GM12872 (cell line): ENCODE measurements at regions not wholly inside any gene's neighbourhood (a gene's known extent, or its start where the extent isn't known, plus 50 kb on each side); places are given as distances from the start of the nearest gene placed in this dataset.

Experiments
- TF ChIP-seq, protein P1 (sequence below): IDR thresholded peaks from 3 replicates; pipeline ENCODE4 v1.5.1; 2011; ENCODE audit warnings: low read depth, mild to moderate bottlenecking, low read length, moderate library complexity; ENCODE audit not compliant: insufficient read depth

DNA sequence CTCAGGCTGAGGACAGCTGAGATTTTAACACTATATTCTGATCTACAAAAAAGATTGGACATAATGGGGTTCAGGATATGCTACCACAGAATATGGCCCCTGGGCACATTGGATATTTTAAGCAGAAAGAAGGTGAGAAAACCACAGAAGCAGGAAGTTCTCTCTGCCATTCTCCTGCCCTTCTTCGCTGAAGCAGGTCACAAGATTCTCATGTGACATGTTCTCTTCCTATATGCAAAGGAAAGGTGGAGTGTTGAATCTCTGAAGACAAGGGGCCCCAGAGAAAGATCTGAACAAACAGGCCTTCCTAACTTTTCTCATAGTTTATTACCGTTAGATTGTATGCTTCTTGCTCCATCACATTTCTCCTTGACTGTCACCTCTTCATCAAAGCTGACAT lies 285.7 kb downstream of the S1PR1 start:
- TF ChIP-seq, protein P1, sequence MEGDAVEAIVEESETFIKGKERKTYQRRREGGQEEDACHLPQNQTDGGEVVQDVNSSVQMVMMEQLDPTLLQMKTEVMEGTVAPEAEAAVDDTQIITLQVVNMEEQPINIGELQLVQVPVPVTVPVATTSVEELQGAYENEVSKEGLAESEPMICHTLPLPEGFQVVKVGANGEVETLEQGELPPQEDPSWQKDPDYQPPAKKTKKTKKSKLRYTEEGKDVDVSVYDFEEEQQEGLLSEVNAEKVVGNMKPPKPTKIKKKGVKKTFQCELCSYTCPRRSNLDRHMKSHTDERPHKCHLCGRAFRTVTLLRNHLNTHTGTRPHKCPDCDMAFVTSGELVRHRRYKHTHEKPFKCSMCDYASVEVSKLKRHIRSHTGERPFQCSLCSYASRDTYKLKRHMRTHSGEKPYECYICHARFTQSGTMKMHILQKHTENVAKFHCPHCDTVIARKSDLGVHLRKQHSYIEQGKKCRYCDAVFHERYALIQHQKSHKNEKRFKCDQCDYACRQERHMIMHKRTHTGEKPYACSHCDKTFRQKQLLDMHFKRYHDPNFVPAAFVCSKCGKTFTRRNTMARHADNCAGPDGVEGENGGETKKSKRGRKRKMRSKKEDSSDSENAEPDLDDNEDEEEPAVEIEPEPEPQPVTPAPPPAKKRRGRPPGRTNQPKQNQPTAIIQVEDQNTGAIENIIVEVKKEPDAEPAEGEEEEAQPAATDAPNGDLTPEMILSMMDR, result no peak

DNA sequence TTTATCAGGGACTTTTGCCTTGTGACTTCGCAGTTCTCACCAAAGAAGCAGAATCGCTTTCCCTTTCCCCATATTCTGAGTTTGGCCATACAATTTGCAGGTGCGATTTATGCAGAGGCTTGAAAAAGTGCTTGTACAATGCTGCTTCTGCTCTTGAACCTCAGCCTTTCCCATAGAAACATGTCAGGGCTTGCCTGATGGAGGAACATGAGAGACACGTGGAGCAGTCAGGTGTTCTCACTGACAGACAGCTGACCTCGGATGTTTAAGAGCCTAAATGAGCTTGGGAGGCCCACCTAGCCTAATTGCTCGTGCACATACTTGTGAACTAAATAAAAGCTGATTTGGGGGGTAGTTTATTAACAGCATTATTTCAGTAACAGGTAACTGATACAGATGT lies 290.0 kb downstream of the S1PR1 start:
- TF ChIP-seq, protein P1, result no peak

DNA sequence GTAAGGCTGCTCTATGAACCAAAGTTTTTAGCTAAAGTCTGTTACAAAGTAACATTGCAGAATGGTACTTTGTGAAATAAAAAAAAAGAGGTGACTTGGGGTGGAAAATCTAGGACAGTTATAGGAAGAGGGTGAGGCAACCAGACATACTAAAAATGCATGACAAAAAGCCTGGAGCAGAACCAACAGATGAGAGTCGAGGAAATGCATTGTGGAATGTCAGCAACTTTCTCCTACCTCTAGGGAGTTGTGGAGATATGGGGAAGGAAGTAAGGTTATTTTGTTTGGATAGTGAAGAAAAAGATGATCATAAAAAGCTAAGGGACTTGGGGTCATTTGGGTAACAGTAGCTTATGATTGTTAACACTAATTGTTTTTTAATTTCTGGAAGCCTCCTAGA lies 295.6 kb downstream of the S1PR1 start:
- TF ChIP-seq, protein P1, result no peak

DNA sequence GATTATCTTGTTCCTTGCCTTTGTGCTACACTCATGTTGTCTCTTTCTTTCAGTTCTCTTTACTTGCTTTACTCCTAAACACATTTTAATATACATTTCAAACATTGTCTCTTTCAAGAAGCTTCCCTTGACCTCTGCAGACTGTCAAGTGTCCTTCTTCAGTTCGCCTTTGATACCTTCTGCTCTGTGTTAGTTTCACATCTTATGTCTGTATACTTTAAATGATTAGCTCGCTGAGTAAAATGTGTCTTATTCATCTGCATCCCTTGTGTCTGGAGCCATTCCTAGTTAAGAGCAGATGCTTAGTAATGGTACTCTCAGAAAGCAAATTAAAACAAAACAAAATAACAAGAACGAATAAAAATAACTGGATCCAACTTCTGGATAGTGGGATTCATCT lies 303.3 kb downstream of the S1PR1 start:
- TF ChIP-seq, protein P1, result no peak

DNA sequence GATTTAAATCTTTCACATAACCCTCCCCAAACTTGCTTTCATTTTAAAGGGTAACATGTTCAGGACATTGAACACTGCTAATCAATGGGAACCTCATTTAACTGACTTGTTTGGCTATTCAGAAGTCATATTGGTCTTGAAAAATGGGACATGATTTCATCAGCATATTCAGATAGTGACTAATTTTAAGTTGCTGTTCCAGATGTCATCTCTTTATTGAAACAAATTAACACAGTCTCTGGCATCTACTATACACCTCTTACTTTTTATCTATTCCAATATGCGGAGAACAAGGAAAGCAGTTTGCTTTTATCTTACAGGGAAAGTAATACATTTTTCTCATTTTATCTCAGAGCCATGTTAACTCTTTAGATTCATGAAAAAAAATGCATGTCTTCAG lies 310.1 kb downstream of the S1PR1 start:
- TF ChIP-seq, protein P1, result no peak

DNA sequence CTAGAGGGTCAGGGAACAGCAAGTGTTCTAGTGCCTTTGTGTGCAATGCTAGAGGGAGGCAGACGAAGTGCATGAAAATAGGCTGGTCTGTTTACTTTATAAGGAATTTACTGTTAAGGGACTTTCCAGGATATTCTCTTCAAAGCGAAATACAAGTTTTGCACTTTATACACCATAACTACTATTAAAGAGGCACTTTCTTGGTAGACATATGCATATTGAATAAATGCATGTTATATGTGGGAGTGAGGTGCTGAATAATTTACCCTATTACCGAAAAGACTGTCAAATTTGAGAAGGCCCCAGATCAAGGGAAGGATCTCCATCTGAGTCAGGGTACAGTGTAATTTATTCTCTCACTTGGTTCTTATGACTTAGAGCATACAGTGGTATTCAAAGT lies 310.5 kb downstream of the S1PR1 start:
- TF ChIP-seq, protein P1, result no peak

DNA sequence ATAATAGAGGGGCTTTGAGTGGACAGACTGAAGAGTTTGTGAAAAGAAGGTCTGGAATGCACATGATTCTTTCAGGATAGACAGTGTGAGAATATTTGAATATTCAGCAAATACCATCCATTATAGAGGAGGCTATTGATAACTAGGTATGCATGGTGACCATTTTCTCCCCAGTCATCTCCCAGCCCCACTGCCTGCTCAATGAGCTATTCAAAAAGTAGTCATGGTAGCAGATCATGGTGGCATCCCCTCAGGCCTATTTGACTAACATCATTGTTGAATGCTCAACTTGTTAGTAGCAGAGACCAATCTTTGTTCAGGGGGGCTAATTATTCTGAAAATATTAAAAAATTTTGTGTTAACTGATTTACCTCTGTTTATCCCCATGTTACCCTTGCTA lies 311.6 kb downstream of the S1PR1 start:
- TF ChIP-seq, protein P1, result no peak

DNA sequence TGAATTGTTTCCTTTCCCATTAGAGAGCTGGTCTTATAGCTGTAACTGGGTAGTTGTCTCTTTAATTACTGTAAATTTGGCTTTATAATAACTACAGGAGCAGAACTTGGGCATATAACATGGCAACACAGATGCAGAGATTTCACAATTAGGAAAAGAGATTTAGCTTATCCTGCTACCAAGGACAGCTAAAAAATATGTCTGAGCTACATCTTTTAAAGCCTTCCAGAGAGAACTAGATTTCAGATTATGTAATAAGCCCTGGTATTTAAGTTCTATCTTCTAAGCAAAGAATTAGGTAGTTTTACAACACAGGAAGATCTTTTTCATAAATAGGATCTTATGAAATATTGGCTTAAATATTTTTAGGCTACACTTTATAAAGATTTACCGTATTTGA lies 313.8 kb downstream of the S1PR1 start:
- TF ChIP-seq, protein P1, result no peak
